Stimulated activated CD8-positive, alpha-beta memory T cell treated with anti-CD3 and anti-CD28 coated beads, Interleukin-4, amount 100 ng/mL, for 48 hours (primary cell): ENCODE measurements at regions not wholly inside any gene's neighbourhood (a gene's known extent, or its start where the extent isn't known, plus 50 kb on each side); places are given as distances from the start of the nearest gene placed in this dataset.

Experiments used
- DNase-seq: peaks from one replicate; pipeline ENCODE4 v3.0.0-alpha.2; 2020

DNA sequence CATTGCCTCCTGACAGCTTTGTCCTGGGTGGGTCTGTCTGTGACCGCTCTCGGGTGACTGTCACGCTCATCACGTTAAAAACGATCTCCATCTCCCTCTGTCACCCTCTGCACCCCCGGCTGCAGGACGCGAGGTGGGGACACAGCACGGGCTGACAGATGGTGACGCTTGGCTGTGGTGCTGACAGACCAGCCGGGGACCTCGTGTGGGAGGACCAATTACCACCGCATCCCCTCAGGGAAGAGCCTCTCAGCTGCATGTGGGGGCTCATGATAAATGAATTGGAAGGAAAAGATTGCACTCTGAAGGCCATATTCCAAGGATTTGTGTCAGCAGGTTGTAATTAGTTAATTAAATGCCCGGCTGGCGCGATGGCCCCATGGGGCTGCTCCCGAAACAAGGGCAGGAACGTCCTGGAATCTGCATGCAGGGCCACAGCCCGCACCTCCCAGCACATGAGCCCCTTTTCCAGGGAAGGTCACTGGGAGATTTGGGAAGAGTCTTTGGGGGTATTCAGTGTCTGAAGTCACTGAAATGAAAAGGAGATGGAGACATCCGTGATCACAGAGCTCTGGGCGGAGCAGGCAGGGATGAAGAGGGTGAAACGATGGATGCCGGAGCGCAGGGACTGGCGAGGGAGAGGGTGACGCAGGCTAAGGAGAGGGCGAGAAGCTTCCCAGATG, 87.1 kb downstream of the ERMARD start:
- peak; percentile 12 for DNase-seq

DNA sequence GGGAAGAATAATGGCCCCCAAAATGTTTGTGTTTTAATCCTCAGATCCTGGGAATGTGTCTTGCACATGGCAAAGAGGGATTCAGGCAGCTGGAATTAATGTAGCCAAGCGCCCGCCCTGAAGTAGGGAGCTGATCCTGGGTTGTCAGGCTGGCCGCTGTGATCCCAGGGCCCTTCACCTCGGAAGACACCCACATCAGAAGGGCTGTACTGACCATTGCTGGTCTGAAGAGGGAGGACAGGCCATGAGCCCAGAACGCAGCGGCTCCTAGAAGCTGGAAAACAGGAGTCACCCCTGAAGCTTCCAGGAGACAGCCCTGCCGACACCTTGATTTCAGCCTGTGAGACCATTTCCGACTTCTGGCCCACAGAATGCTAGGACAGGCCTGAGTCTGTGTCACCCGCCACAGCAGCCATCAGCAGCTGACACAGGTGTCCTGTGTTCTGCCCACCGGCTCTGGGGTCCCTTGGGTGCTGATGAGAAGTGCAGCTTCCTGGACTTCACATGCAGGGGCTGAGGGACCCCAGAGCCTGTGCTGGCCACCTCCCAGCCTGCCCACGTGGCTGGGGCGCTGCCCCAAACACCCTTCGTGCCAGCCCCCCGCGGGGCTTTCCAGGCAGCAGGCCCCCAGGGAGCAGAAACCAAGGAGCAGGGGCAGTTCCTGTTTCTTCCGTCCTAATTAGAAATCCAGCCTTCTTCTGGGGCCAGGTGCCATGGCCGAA, 86.3 kb downstream of the ERMARD start:
- DNase-seq = no peak

DNA sequence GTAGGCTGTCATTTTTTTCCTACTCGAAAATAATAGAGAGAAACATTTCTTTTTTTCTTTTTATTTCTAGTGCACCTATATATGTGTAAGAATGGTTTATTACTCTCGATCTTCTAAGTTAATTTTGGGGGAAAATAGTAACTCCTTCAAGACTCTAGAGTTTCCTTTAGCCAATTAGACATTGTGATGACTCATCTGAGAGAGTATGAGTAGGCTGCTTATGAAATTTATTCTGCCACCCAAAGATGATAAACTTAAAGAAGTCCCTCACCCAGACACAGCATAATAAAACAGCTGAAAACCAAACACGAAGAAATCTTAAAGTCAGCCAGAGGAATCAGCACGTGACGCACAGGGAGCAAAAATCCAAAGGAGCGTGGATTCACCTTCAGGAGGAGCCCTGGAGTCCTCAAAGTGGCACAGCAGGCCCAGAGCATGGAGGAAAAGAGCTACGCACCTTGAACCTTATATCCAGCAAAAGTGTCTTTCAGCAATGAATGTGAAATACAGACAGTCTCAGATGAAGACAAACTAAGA, 81.9 kb downstream of the ERMARD start:
- DNase-seq = no peak

DNA sequence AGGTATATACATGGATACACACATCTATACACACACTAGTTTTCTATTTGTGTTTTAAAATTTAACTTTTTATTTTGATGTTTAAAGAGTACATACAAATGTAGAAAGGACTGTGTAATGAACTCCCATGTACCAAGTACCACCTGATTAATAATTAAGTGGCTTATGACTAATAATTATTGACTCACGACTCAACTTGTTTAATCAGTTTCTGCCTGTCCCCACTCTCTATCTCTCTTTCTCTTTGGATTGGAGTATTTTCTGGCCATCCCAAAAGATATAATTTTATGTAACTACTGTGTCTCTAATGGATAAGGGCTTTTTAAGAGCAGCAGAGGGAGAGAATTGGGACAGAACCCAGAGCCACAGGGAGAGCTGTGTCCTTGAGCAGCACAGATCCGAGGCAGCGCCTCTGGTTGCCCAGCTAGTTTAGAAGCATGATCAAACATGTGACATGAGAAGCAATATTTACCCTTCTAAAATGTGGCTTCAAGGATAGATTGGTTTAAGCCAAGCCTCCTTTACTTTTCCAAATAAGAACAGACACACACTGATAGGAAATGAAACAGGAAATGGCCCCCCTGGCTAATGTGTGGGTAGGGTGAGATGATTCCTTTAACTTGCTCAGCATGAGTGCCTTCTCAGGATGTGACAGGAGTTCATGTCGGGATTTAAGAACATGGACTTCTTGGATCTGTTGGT, 81.0 kb downstream of the ERMARD start:
- no peak for DNase-seq

DNA sequence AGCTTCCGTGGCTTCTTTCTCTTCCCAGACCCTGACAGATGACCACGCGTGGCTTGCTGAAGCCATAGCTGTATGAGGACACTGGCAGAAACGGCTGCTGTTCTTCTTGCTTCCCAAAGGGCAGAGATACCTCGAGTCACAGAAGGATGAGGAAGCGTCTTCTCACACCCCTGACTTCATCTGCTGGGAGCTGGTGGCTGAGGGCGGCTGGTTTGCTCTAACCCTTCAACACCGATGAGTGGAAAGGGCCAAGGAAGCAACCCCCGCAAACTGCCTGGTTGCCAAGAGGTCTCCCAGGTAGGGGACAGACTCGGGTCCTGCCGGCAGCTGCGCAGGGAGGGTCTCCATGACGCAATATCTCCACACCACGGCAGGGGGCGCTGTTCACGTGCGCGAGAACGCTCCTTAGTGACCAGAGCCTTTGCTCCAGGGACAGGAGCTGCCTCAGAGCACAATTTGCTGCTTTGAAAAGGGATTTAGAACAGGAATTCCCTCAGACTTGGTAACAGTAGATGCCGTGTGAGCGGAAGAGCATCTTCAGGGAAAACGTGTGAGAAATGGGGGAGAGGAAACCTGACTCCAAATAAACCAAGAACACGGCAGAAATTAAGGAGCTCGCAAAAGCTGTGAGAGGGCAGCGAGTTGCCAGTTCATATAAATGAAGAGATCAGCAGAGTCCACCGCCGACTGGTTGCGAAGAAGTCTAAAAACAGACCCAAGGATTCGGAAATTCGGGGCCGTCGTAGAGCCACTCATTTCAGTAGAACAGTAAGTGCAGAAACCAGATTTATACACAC, 80.2 kb downstream of the ERMARD start:
- peak; percentile 90 for DNase-seq
